ENCODE measurements at regions not wholly inside any gene's neighbourhood (a gene's known extent, or its start where the extent isn't known, plus 50 kb on each side); places are given as distances from the start of the nearest gene placed in this dataset.

DNA sequence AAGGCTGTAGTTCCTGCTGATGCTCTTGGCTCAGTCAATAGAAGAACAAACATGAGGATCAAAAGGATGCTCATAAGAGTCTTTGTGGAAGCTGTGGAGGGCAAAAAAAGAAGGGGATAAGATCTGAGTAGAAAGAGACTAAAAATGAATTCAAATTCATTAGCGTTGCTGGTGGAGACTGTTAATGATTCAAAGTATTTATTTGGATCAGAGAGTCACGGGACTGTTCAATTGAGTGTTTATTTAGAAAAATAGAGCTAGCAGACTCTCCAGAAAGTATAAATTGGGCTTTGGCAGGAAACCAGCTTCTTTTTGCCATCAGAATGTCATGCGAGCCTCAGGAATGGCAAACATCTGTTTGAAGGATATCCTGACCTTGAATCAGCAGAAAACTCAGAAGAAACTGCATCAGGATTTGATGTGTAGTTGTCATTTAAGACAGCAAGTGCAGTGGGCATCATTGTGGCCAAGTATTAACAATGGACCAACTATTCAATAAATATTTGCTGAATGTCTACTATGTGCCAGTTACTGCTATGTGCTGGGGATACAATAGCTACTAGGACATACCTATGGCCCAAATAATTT lies 126.4 kb downstream of the TBC1D30 start:
- Histone ChIP-seq H3F3A (ENCODE audit: insufficient read depth, low read length, poor library complexity, severe bottlenecking) (no peaks in the 10 kb centered on the region), H4K20me1 (ENCODE audit: insufficient read depth) (no peaks in the 10 kb centered on the region), H3K4me2 (ENCODE audit: low read length) (no peak overlapping the region), H3K79me2 (replicated peaks; ENCODE audit: insufficient read depth, low read length) (no peaks in the 10 kb centered on the region), H3K4me3 (ENCODE audit: low read length) (no peak overlapping the region), H3K9me2 (ENCODE audit: insufficient read depth, low read length) (no peaks in the 10 kb centered on the region), H3K27ac (ENCODE audit: low read length) (no peak overlapping the region), H3K36me3 (ENCODE audit: insufficient read depth, low read length) (no peaks in the 10 kb centered on the region), H3K27me3 (ENCODE audit: insufficient read depth, low read depth, low read length) (no peaks in the 10 kb centered on the region), H3K9ac (ENCODE audit: low read length) (no peak overlapping the region), H3K9me3 (ENCODE audit: low read length) (no peaks in the 10 kb centered on the region), H2AFZ (ENCODE audit: low read depth, low read length) (no peak overlapping the region)
- TF ChIP-seq EZH2 (IDR thresholded peaks at IDR 0.05; ENCODE audit: borderline replicate concordance, insufficient read depth, low read length, poor library complexity, severe bottlenecking), result no peak
- TF ChIP-seq, protein P1, sequence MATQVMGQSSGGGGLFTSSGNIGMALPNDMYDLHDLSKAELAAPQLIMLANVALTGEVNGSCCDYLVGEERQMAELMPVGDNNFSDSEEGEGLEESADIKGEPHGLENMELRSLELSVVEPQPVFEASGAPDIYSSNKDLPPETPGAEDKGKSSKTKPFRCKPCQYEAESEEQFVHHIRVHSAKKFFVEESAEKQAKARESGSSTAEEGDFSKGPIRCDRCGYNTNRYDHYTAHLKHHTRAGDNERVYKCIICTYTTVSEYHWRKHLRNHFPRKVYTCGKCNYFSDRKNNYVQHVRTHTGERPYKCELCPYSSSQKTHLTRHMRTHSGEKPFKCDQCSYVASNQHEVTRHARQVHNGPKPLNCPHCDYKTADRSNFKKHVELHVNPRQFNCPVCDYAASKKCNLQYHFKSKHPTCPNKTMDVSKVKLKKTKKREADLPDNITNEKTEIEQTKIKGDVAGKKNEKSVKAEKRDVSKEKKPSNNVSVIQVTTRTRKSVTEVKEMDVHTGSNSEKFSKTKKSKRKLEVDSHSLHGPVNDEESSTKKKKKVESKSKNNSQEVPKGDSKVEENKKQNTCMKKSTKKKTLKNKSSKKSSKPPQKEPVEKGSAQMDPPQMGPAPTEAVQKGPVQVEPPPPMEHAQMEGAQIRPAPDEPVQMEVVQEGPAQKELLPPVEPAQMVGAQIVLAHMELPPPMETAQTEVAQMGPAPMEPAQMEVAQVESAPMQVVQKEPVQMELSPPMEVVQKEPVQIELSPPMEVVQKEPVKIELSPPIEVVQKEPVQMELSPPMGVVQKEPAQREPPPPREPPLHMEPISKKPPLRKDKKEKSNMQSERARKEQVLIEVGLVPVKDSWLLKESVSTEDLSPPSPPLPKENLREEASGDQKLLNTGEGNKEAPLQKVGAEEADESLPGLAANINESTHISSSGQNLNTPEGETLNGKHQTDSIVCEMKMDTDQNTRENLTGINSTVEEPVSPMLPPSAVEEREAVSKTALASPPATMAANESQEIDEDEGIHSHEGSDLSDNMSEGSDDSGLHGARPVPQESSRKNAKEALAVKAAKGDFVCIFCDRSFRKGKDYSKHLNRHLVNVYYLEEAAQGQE (IDR thresholded peaks at IDR 0.05; ENCODE audit: borderline replicate concordance), result no peak
- no peak for TF ChIP-seq MXI1 (conservative IDR thresholded peaks at IDR 0.05; ENCODE audit: poor library complexity, severe bottlenecking)
- TF ChIP-seq EP300 (conservative IDR thresholded peaks at IDR 0.05; ENCODE audit: poor library complexity, severe bottlenecking), result no peak
- TF ChIP-seq POLR2AphosphoS5 (IDR thresholded peaks at IDR 0.05), result no peak
- TF ChIP-seq, protein P2, sequence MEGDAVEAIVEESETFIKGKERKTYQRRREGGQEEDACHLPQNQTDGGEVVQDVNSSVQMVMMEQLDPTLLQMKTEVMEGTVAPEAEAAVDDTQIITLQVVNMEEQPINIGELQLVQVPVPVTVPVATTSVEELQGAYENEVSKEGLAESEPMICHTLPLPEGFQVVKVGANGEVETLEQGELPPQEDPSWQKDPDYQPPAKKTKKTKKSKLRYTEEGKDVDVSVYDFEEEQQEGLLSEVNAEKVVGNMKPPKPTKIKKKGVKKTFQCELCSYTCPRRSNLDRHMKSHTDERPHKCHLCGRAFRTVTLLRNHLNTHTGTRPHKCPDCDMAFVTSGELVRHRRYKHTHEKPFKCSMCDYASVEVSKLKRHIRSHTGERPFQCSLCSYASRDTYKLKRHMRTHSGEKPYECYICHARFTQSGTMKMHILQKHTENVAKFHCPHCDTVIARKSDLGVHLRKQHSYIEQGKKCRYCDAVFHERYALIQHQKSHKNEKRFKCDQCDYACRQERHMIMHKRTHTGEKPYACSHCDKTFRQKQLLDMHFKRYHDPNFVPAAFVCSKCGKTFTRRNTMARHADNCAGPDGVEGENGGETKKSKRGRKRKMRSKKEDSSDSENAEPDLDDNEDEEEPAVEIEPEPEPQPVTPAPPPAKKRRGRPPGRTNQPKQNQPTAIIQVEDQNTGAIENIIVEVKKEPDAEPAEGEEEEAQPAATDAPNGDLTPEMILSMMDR (IDR thresholded peaks at IDR 0.05; ENCODE audit: poor library complexity, severe bottlenecking), result no peak
- TF ChIP-seq TAF1 (IDR thresholded peaks at IDR 0.05; ENCODE audit: low read depth), result no peak

- Histone ChIP-seq H3K4me2 (ENCODE audit: low read length) (no peak overlapping the region), H3F3A (ENCODE audit: insufficient read depth, low read length, poor library complexity, severe bottlenecking) (no peaks in the 10 kb centered on the region), H4K20me1 (ENCODE audit: insufficient read depth) (no peaks in the 10 kb centered on the region), H3K9me3 (ENCODE audit: low read length) (no peaks in the 10 kb centered on the region), H3K4me3 (ENCODE audit: low read length) (no peak overlapping the region), H3K27me3 (ENCODE audit: insufficient read depth, low read depth, low read length) (no peaks in the 10 kb centered on the region), H3K27ac (ENCODE audit: low read length) (no peak overlapping the region), H3K79me2 (replicated peaks; ENCODE audit: insufficient read depth, low read length) (no peaks in the 10 kb centered on the region), H3K9ac (ENCODE audit: low read length) (no peak overlapping the region), H2AFZ (ENCODE audit: low read depth, low read length) (no peak overlapping the region), H3K9me2 (ENCODE audit: insufficient read depth, low read length) (no peaks in the 10 kb centered on the region), H3K36me3 (ENCODE audit: insufficient read depth, low read length) (no peaks in the 10 kb centered on the region)
- TF ChIP-seq POLR2AphosphoS5 (IDR thresholded peaks at IDR 0.05), result no peak
- TF ChIP-seq, protein P2 (IDR thresholded peaks at IDR 0.05; ENCODE audit: poor library complexity, severe bottlenecking), result no peak
Observed at GRCh38 chr12:64951944-64952343, 127.5 kb downstream of the TBC1D30 start.
